PC-3 (cell line): ENCODE measurements at regions not wholly inside any gene's neighbourhood (a gene's known extent, or its start where the extent isn't known, plus 50 kb on each side); places are given as distances from the start of the nearest gene placed in this dataset.

Experiments used
- CTCF ChIP-seq: fragments of 300-600 bp; sonication (generic); conservative IDR thresholded peaks from 2 replicates; pipeline ENCODE4 v1.5.1; 2017; ENCODE audit warnings: antibody characterized with exemption, low read depth, mild to moderate bottlenecking, low read length
- EZH2 ChIP-seq: fragments of 300-600 bp; sonication (generic); IDR thresholded peaks from one replicate; pipeline ENCODE4 v1.6.1; 2017; ENCODE audit warnings: antibody characterized with exemption, mild to moderate bottlenecking, low read length; ENCODE audit not compliant: unreplicated experiment
- EZH2phosphoT487 ChIP-seq: fragments of 300-600 bp; sonication (generic); IDR thresholded peaks from 2 replicates; pipeline ENCODE4 v1.6.1; 2018; ENCODE audit warnings: mild to moderate bottlenecking, antibody characterized with exemption, low read length, borderline replicate concordance

- TF ChIP-seq EZH2 (no peak), CTCF (no peak), EZH2phosphoT487 (no peak)
These were observed 78.3 kb downstream of the TPRA1 start for GRCh38 chr3:127512256-127512655.
